ACHN (cell line): ENCODE measurements at regions not wholly inside any gene's neighbourhood (a gene's known extent, or its start where the extent isn't known, plus 50 kb on each side); places are given as distances from the start of the nearest gene placed in this dataset.
"Not testable (repeated sequence)": the region's sequence is repeated elsewhere in the genome, so short reads cannot be mapped to it uniquely, and the experiment has no call there.

Experiments used
- DNase-seq: peaks from one replicate; pipeline ENCODE4 v3.0.0-alpha.2; 2015
- in situ Hi-C: cut with HindIII; loops from 2 replicates; pipeline ENCODE4 v1.10.0; 2017; ENCODE audit warnings: low sequenced_read_pairs, low pct_ligation_motif_present, low pct_unique_long_range_greater_than_20kb

DNA sequence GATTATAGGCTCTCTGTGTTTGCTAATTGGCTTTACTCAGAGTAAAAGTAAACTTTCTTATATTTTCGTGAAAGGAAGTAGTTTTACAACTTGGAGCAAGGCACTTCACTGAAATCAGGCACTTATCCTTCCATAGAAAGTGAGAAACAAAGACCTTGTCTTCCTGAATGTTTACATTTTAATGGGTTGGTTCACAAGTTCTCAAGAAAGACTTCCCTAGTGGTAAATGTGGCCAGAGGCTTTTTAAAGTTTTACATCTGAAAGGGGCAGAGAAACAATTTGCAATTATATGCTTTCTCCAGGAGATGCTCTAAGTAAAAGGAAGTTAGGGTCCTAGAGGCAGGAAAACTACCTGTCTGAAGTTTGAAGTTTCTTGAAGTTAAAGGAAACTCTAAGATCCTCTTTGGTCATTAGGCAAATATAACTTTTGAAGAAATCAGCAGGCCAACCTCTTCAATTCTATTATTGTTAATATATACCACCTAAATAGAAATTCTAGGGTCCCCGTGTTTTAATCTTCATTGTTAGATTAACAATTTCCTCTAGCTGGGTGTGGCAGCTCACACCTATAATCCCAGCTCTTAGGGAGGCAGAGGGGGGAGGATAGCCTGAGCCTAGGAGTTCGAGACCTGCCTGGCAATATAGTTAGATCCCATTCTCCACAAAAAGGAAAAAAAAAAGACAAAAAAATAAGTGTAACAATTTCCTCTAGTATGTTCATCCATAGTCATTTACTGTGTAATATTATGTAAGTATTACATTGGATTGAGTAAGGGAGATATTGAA lies 644.9 kb upstream of the FOXG1 start:
- in situ Hi-C loops = no loop called here

DNA sequence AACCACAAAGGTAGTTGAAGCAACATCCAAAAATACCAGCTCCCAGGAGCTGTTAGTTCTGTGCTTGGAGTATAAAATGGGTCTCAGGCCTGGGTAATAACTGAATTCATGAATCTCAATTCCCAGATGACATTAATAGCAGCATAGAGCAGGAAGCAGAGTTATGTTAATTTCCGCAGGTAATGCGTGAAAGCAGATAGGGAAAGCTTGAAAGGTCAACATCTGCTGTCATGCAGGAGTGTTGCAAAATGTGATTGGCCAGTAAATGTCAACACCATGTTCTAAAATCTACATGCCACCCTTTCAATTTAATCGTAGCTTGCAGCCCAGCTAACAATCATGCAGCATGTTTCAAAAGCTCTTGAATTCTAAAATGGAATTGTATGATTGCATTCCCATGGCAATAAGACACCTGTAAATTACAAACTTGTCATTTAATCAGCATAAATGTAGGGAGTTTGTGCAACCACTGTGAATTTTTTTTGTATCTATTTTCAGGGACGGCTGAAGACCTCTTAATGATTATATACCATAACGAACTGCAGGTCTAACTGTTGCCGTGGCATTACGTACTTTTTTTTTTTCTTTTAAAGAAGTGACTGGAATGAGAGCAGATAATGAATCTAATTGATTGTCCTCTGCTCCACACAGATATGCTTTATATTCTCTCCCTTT lies 635.8 kb upstream of the FOXG1 start:
- in situ Hi-C loops = no loop called here
- DNase-seq = no peak

More for the DNA sequence above, 644.9 kb upstream of the FOXG1 start:
- DNase-seq = no peak

DNA sequence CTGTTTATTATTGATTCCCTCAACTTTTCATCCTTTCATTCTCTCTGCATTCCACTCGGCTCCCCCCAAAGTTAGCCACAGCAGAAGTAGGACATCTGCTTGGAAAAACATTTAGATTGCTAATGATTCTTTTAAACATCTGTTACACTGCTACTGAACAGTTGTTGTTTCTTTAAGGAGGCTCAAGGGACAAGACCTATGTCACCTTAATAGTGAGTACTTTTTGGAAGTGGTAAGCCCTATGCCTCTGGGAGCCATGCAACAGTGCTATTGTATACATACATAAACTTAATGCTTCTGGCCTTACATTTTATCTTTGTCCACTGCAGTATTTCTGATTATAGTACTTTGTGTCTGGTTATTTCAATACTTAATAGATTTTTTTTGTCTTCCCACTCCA lies 628.2 kb upstream of the FOXG1 start:
- in situ Hi-C loops = no loop called here
- no peak for DNase-seq

- in situ Hi-C loops = no loop called here
Measured at GRCh38 chr14:28141662-28142061, 624.9 kb upstream of the FOXG1 start.

DNA sequence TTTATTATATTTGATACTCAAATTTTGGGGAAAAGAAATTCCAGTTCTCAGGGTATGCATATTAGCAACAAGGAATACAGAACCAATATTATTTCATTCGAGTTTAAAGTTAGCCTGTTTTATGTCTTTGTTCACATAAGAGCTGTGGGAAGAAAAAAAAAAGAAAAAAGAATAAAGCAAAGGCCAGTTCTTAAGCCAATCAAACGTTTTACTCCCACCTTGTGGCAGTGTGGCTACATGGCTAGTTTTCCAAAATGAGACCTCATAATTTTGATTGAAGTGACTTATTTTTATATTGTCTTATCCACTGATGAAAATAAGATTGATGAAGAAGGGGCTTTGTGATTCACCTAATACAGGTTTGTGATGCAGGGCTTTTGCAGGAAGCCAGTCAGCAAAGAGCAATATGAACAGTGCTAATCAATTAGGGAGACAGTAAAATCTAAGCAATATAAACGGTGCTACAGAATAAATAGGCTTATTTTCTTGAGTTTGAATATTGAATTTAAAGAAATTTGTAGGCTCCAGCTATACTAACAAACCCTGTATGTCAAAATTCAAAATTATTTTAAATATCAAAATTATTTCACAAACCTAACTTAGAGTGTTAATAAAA lies 624.1 kb upstream of the FOXG1 start:
- in situ Hi-C loops = no loop called here
- DNase-seq = peak; percentile 17

More at GRCh38 chr14:28141662-28142061, 624.9 kb upstream of the FOXG1 start:
- no peak for DNase-seq

GRCh38 chr14:28143316-28143715 lies 623.3 kb upstream of the FOXG1 start:
- in situ Hi-C loops = no loop called here
- no peak for DNase-seq

GRCh38 chr14:28151926-28152325 lies 614.7 kb upstream of the FOXG1 start:
- DNase-seq = no peak
- in situ Hi-C loops = no loop called here

DNA sequence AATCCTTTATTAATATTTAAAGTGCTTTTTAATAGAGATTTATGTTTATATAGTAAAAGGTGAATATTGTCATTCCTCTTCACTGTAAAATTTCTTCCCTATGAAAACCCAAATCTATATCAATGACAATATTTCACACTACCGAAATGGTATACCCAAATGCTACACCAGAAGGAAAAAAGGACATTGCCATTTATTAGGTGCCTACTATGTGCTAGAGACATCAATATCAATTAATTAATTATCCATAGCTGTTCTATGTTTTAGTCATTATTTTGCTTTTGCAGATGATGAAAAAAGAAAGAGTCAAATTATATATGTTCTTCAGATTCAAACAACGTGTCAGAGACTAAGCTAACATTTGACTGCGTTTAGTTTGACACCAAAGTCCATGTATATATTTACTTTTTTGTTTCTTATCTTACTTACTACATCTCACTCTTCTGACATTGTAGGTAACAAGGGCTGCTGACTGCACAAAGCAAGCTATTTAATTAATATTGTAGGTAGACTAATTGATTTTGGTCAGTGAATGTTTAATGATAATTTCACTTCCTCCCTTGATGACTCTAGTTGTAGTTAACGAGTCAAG lies 614.0 kb upstream of the FOXG1 start:
- DNase-seq = no peak
- in situ Hi-C loops = no loop called here

GRCh38 chr14:28157289-28157869 lies 609.2 kb upstream of the FOXG1 start:
- DNase-seq = no peak

GRCh38 chr14:28157887-28158791 lies 608.4 kb upstream of the FOXG1 start:
- in situ Hi-C loops = no loop called here
- no peak for DNase-seq

More at GRCh38 chr14:28157289-28157869, 609.2 kb upstream of the FOXG1 start:
- in situ Hi-C loops = no loop called here

GRCh38 chr14:28161040-28161439 lies 605.5 kb upstream of the FOXG1 start:
- in situ Hi-C loops = no loop called here
- DNase-seq = no peak

DNA sequence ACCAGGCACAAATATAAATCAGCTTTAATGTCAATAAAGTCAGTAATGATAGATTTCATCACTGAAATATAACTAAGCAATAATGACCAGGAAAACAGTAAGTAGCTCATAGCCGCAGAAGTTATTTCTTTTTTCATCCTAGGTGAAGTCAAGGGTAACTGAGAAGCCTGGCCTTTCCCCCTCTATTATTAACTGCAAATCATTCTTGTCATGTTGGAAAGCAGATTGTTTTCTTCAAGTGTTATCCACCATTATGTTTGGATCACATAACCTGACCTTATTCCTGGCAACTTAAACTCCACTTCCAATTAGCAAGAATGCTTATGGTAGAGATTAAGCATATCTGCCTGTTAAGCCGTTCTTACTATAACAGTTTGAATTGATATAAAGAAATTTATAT lies 603.4 kb upstream of the FOXG1 start:
- in situ Hi-C loops = no loop called here

DNA sequence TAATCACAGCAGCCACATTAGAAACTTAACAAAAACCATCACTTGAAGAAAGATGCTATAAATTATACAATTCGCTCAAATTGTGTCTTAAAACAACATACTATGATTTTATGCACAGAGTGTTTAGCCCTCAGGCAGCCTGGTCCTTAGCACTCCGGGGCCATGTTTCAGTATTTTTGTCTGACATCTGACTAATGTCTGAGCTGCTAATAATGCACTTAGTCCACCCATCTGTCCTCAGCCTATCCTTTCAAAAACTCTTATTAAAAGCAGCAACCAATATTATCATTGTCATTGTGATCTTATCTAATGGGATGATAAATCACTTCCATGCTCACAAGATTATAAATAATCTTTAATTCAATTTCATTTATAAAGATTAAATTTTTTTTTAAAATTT lies 602.7 kb upstream of the FOXG1 start:
- DNase-seq = no peak
- in situ Hi-C loops = no loop called here

More for the DNA sequence above, 603.4 kb upstream of the FOXG1 start:
- DNase-seq = no peak

- in situ Hi-C loops, DNase-seq: not testable (repeated sequence)
Measured at GRCh38 chr14:28187902-28188830, 578.4 kb upstream of the FOXG1 start.

DNA sequence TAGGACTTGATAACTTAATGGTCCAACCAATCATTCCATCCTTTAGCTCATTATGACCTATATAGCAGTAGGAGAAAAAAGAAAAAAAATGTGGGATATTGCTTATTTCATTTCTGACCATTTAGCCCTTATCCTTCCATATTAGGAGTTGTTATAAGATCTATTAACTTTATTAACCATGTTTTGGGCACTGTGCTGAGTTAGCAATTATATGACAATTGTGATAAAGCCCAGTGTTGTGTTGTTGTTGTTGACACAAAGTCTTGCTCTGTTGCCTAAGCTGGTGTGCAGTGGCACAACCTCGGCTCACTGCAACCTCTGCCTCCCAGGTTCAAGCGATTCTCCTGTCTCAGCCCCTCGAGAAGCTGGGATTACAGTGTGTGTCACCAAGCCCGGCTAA lies 569.7 kb upstream of the FOXG1 start:
- DNase-seq = no peak
- in situ Hi-C loops = no loop called here

GRCh38 chr14:28220391-28220790 lies 546.2 kb upstream of the FOXG1 start:
- no peak for DNase-seq
- in situ Hi-C loops = no loop called here

- DNase-seq = no peak
- in situ Hi-C loops = no loop called here
Measured at GRCh38 chr14:28240909-28241308, 525.7 kb upstream of the FOXG1 start.
